Fibroblast of mammary gland (primary cell): ENCODE measurements at regions not wholly inside any gene's neighbourhood (a gene's known extent, or its start where the extent isn't known, plus 50 kb on each side); places are given as distances from the start of the nearest gene placed in this dataset.

ENCODE experiments used
- DNase-seq: peaks from one replicate; pipeline ENCODE4 v3.0.0-alpha.2; 2010; ENCODE audit warnings: low read depth
- H3K4me3 ChIP-seq: 2 replicates; pipeline ENCODE4 v1.5.1; 2011; ENCODE audit warnings: low read depth, mild to moderate bottlenecking, low read length, moderate library complexity; ENCODE audit not compliant: control insufficient read depth
- CTCF ChIP-seq: conservative IDR thresholded peaks from 2 replicates; pipeline ENCODE4 v1.5.1; 2011; ENCODE audit warnings: low read depth, low read length, inconsistent platforms; ENCODE audit not compliant: control insufficient read depth, insufficient read depth

GRCh38 chr14:30317729-30318128 is 241.2 kb upstream of the G2E3 start:
- H3K4me3 ChIP-seq, result no peak overlapping the region
- DNase-seq, result no peak
- no peak for TF ChIP-seq CTCF

GRCh38 chr14:30322819-30323218 is 236.1 kb upstream of the G2E3 start:
- no peak overlapping the region for H3K4me3 ChIP-seq
- no peak for DNase-seq
- TF ChIP-seq CTCF, result no peak

- DNase-seq, result no peak
- no peak overlapping the region for H3K4me3 ChIP-seq
- TF ChIP-seq CTCF, result no peak
Observed at GRCh38 chr14:30330033-30330432, 228.9 kb upstream of the G2E3 start.

- peak; percentile 11 for DNase-seq
- no peak overlapping the region for H3K4me3 ChIP-seq
- TF ChIP-seq CTCF, result peak; percentile 35
Observed at GRCh38 chr14:30330445-30330844, 228.5 kb upstream of the G2E3 start.

GRCh38 chr14:30331030-30331429 is 227.9 kb upstream of the G2E3 start:
- no peak overlapping the region for H3K4me3 ChIP-seq
- TF ChIP-seq CTCF, result no peak

GRCh38 chr14:30332374-30332773 is 226.6 kb upstream of the G2E3 start:
- no peak overlapping the region for H3K4me3 ChIP-seq
- DNase-seq, result no peak
- TF ChIP-seq CTCF, result no peak

More at GRCh38 chr14:30331030-30331429, 227.9 kb upstream of the G2E3 start:
- no peak for DNase-seq

GRCh38 chr14:30333934-30334333 is 225.0 kb upstream of the G2E3 start:
- DNase-seq, result peak; percentile 25
- TF ChIP-seq CTCF, result no peak
- no peak overlapping the region for H3K4me3 ChIP-seq
